ENCODE measurements at regions not wholly inside any gene's neighbourhood (a gene's known extent, or its start where the extent isn't known, plus 50 kb on each side); places are given as distances from the start of the nearest gene placed in this dataset.

DNA sequence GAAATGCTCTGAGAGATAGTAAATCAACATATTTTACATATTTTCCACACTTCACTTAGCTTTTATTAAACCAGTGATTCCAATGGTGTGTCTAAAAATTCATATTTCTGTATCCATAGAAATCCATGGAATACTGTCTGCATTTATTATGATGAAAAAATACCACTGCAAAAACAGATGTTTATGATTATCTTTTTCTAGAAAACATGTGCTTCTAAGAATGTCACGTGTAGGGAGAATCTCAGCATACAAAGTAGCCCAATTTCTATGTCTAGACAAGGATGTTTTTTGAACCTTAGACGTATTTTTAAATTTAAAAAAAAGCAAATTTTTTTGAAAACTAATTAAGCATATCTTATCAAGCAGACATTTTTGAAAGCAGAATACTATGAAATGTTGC, 622.4 kb downstream of the TENT5A start:
- no peaks in the 10 kb centered on the region for H3K36me3 ChIP-seq (ENCODE audit: control insufficient read depth in 2 of 4, insufficient read depth in 4 of 4, low read length in 3 of 4)
- no peak overlapping the region for H3K4me2 ChIP-seq (ENCODE audit: insufficient read depth in 1 of 2, low read depth in 2 of 2, low read length in 2 of 2)
- H3K23ac ChIP-seq (ENCODE audit: insufficient read length): no peak overlapping the region
- no peaks in the 10 kb centered on the region for H4K20me1 ChIP-seq (replicated peaks in 1 of 2; ENCODE audit: control insufficient read depth in 1 of 2, insufficient read depth in 2 of 2, low read length in 2 of 2)
- H4K8ac ChIP-seq (ENCODE audit: extremely low read depth, insufficient read depth, low read length): no peak overlapping the region
- H3K18ac ChIP-seq (ENCODE audit: extremely low read depth, low read length): no peak overlapping the region
- H4K91ac ChIP-seq (replicated peaks; ENCODE audit: insufficient read length, low read length): no peak overlapping the region
- whole genome bisulfite sequencing, 2 experiments (ENCODE audit: extremely low coverage in 1 of 2, insufficient coverage in 1 of 2, insufficient read length in 1 of 2, insufficient replicate concordance in 2 of 2, low coverage in 1 of 2, low lambda C conversion rate in 2 of 2, missing lambda C conversion rate in 1 of 2): 93% methylated on average over 2 of the region's 2 CpGs; no CpG with 5 or more reads in 1 of the 2 experiments
- H3K9ac ChIP-seq (replicated peaks in 1 of 4; ENCODE audit: extremely low read depth in 1 of 4, low read depth in 3 of 4, low read length in 3 of 4): no peak overlapping the region
- H3K4ac ChIP-seq (replicated peaks; ENCODE audit: insufficient read length, low read depth, low read length): no peak overlapping the region
- H4K5ac ChIP-seq (ENCODE audit: insufficient read length, low read depth, low read length): no peak overlapping the region
- H2BK20ac ChIP-seq (ENCODE audit: low read length): no peak overlapping the region
- H3K79me1 ChIP-seq (ENCODE audit: low read depth, low read length): no peaks in the 10 kb centered on the region
- no peak overlapping the region for H3K14ac ChIP-seq (ENCODE audit: insufficient read length)
- no peak overlapping the region for H2AK5ac ChIP-seq (ENCODE audit: low read depth, low read length)
- FAIRE-seq (no peak), DNase-seq (ENCODE audit: low read depth in 1 of 2, low spot score in 2 of 2) (no peak)
- no peak for TF ChIP-seq SP4 (IDR thresholded peaks at IDR 0.05; ENCODE audit: low read length)
- no peaks in the 10 kb centered on the region for H3K27me3 ChIP-seq (replicated peaks in 1 of 4; ENCODE audit: control insufficient read depth in 3 of 4, extremely low read depth in 1 of 4, insufficient read depth in 3 of 4, low read length in 3 of 4)
- POLR2A ChIA-PET (ENCODE audit: partially characterized antibody): no interaction called here
- no peak overlapping the region for H3K27ac ChIP-seq (ENCODE audit: low read depth, low read length)
- no peaks in the 10 kb centered on the region for H3K23me2 ChIP-seq (ENCODE audit: low read depth, low read length)
- no peak overlapping the region for H2BK12ac ChIP-seq (ENCODE audit: low read depth, low read length)
- H3K4me1 ChIP-seq (replicated peaks in 1 of 4; ENCODE audit: control insufficient read depth in 3 of 4, insufficient read depth in 4 of 4, low read length in 3 of 4): no peaks in the 10 kb centered on the region
- CTCF ChIA-PET (ENCODE audit: partially characterized antibody): interaction anchor here (0.9 kb wide), 1 partner anchor 111 kb away, joined by 3 read pairs; no protein-coding TSS in a partner anchor
- no peak overlapping the region for H2AFZ ChIP-seq (ENCODE audit: low read length)
- no peak overlapping the region for H2BK5ac ChIP-seq (ENCODE audit: low read depth, low read length)
- H3K4me3 ChIP-seq (ENCODE audit: extremely low read depth in 1 of 4, insufficient read depth in 2 of 4, low read depth in 3 of 4, low read length in 4 of 4): no peak overlapping the region
- H2BK15ac ChIP-seq (ENCODE audit: low read length): no peak overlapping the region
- H3K79me2 ChIP-seq (ENCODE audit: control insufficient read depth in 1 of 2, insufficient read depth in 2 of 2, low read length in 2 of 2): no peaks in the 10 kb centered on the region
- H2BK120ac ChIP-seq (replicated peaks; ENCODE audit: low read depth, low read length): no peak overlapping the region
- H3K9me3 ChIP-seq (ENCODE audit: insufficient read depth in 2 of 2, low read depth in 1 of 2, low read length in 1 of 2): no peaks in the 10 kb centered on the region
- H3K56ac ChIP-seq (replicated peaks; ENCODE audit: insufficient read length, low read depth, low read length): no peak overlapping the region

Measured in H1 (cell line).